Astrocyte of the spinal cord (primary cell): ENCODE measurements at regions not wholly inside any gene's neighbourhood (a gene's known extent, or its start where the extent isn't known, plus 50 kb on each side); places are given as distances from the start of the nearest gene placed in this dataset.
"Not testable (repeated sequence)": the region's sequence is repeated elsewhere in the genome, so short reads cannot be mapped to it uniquely, and the experiment has no call there.

ENCODE experiments used
- DNase-seq: peaks from one replicate; pipeline ENCODE4 v3.0.0; 2011; ENCODE audit warnings: low read depth, low spot score
- H3K4me3 ChIP-seq: 2 replicates; pipeline ENCODE4 v1.5.1; 2011; ENCODE audit warnings: low read depth, mild to moderate bottlenecking, low read length, moderate library complexity
- in situ Hi-C: cut with HindIII; loops from 2 replicates; pipeline ENCODE4 v1.10.0; 2017; ENCODE audit warnings: low sequenced_read_pairs
- TF ChIP-seq, protein P1 (sequence below): IDR thresholded peaks from 2 replicates; pipeline ENCODE4 v1.5.1; 2012; ENCODE audit warnings: low read depth, mild to moderate bottlenecking, low read length, inconsistent platforms

DNA sequence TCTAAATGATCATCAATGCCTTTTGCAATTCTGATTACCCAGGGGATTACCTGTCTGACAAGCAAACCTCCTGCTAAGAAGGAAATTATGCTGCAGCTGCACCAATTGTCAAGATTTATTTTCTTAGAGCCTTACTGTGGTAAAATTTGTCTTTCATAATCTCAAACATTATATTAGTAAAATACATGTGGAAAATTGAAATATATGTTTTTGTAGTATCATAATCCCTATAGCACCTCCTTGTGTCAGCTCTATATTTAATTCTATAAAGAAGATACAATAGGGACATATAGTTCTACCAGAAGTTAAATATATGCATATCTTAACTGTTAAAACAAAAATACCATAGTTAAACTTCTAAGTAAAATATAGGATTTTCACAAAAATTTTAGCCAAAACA is 655.6 kb upstream of the PCDH10 start:
- no peak for DNase-seq
- H3K4me3 ChIP-seq, result no peak overlapping the region
- TF ChIP-seq, protein P1, sequence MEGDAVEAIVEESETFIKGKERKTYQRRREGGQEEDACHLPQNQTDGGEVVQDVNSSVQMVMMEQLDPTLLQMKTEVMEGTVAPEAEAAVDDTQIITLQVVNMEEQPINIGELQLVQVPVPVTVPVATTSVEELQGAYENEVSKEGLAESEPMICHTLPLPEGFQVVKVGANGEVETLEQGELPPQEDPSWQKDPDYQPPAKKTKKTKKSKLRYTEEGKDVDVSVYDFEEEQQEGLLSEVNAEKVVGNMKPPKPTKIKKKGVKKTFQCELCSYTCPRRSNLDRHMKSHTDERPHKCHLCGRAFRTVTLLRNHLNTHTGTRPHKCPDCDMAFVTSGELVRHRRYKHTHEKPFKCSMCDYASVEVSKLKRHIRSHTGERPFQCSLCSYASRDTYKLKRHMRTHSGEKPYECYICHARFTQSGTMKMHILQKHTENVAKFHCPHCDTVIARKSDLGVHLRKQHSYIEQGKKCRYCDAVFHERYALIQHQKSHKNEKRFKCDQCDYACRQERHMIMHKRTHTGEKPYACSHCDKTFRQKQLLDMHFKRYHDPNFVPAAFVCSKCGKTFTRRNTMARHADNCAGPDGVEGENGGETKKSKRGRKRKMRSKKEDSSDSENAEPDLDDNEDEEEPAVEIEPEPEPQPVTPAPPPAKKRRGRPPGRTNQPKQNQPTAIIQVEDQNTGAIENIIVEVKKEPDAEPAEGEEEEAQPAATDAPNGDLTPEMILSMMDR, result peak; percentile 9
- in situ Hi-C loops, result no loop called here

DNA sequence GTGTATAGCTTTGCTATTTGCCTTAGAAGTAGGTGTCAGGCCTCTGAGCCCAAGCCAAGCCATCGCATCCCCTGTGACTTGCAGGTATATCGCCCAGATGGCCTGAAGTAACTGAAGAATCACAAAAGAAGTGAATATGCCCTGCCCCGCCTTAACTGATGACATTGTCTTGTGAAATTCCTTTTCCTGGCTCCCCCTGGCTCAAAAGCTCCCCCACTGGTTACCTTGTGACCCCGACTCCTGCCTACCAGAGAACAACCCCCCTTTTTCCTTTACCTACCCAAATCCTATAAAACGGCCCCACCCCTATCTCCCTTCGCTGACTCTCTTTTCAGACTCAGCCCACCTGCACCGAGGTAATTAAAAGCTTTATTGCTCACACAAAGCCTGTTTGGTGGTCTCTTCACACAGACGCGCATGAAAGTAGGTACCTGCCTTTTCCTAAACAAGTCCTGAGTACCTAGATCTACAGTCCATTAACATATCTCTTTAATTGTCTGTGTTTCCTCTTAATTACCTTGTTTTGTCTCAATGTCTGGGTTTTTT is 653.8 kb upstream of the PCDH10 start:
- DNase-seq, in situ Hi-C loops, H3K4me3 ChIP-seq: not testable (repeated sequence)

DNA sequence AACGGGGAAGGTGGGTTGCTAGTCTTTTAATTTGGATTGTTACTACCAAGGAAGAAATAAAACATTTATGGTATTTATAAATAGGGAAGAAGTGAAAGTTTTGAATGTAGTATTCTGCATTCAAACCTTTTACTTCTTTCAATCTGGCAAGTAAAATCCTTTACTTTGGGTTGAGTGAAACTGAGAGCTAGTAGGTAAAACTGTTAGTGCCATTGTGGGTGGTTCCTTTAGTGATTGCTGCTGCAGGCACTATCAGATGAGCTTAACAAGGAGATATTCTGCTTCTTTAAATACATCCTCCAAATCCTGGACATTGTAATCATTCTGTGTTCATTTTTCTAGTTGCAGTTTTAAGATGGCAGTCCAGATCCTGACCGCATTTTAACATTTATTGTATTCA is 650.9 kb upstream of the PCDH10 start:
- DNase-seq, result no peak
- TF ChIP-seq, protein P1, result no peak
- no peak overlapping the region for H3K4me3 ChIP-seq
- in situ Hi-C loops, result no loop called here

DNA sequence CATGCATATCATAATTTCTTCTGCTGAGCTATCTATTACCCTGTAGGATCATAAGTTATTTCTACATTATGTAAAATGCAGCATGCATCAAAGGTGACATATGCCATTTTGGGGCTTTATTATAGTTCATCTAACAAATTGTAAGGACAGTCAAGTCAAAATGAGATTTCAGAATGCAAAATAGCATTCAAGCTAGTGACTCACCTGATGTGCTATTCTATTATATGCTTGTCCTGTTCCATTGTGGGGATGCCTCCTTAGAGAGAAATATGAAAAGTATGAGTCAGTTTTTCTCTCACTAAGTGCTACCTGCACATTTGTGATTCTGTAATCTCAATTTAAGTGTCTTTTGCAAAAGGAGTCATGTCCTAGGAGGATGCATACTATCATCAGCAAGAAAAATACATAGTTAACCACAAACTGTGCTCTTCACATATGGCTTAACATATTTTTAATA is 647.0 kb upstream of the PCDH10 start:
- DNase-seq, result no peak
- TF ChIP-seq, protein P1, result no peak
- in situ Hi-C loops, result no loop called here
- H3K4me3 ChIP-seq, result no peak overlapping the region

DNA sequence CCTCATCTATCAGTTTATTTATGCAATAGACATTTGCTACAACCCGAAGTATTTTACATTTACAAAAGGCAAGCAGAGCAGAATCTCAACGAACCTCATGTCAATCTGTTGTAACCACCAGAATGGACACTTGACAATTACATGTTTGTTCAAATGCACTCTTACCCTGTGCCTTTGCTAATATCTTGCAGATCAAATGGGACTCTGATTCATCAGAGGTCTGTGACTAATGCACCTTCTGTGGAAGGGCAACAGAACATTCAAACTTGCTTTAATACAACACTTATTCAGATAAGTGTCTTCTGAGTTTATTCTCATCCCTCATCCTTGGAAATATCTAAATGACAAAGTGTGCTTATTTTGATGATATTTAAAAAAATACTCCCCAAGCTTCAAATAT is 644.7 kb upstream of the PCDH10 start:
- no peak overlapping the region for H3K4me3 ChIP-seq
- TF ChIP-seq, protein P1, result no peak
- peak; percentile 25 for DNase-seq
- in situ Hi-C loops, result no loop called here

DNA sequence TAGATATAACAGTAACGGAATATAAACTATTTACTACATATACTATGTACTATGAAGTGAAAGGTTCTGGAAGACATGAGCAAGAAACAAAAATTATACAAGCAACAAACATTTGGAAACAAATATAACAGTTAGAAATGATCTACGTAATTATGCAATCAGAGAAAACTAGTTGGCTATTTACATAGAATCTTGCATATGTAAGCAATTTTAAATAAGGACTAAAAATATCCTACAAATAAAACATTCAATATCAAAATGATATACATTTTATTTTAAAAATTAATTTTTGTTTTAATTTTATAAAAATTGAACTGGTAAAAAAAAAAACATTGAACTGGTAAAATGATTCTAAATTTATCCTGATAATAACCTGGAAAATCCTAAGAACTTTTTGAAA is 642.5 kb upstream of the PCDH10 start:
- no peak overlapping the region for H3K4me3 ChIP-seq
- DNase-seq, result no peak
- in situ Hi-C loops, result no loop called here
- TF ChIP-seq, protein P1, result no peak

DNA sequence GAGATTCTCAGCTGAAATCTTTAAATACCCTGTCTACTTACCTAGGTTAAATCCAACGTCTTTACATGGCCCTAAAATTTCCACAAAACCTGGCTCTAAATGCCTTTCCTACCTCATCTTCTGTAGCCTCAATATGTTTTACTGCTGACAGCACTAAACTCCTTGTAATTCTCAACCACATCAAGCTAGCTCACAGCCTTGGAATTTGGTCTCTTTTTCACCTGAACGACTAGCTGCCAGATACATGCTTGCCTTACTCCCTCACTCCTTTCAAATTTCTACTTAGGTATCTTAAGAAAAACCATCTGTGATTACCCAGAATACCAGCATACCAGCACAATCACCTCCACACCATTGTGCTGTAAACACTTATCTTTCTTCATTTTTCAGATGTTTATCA is 635.6 kb upstream of the PCDH10 start:
- DNase-seq, result no peak
- TF ChIP-seq, protein P1, result no peak
- H3K4me3 ChIP-seq, result no peak overlapping the region
- in situ Hi-C loops, result no loop called here
